Activated naive CD4-positive, alpha-beta T cell treated with anti-CD3 and anti-CD28 coated beads, Interleukin-2, amount 50 U/mL, for 72 hours (primary cell): ENCODE measurements at regions not wholly inside any gene's neighbourhood (a gene's known extent, or its start where the extent isn't known, plus 50 kb on each side); places are given as distances from the start of the nearest gene placed in this dataset.

ENCODE experiments used
- ATAC-seq, 2 donors: fragments of 150-1000 bp; cut with Tn5 transposase; 2 replicates each; pipeline ENCODE4 v1.10.0; 2021; ENCODE audit warnings: mild to moderate bottlenecking in 2 of 2, moderate library complexity in 2 of 2
- DNase-seq, 2 donors: peaks; one replicate each; pipeline ENCODE4 v3.0.0; 2021 to 2022; ENCODE audit warnings: low spot score in 2 of 2
- H3K27ac Mint-ChIP-seq, 2 donors: one replicate each; pipeline ENCODE4 v1.8.0; 2022; ENCODE audit warnings: mild to moderate bottlenecking in 2 of 2, mixed read lengths in 2 of 2
- H3K36me3 Mint-ChIP-seq, 2 donors: one replicate each; pipeline ENCODE4 v1.8.0; 2022; ENCODE audit warnings: mixed read lengths in 2 of 2
- H3K9me3 Mint-ChIP-seq, 2 donors: one replicate each; pipeline ENCODE4 v1.8.0; 2022; ENCODE audit warnings: mixed read lengths in 2 of 2

GRCh38 chr5:113809626-113810025 is 296.1 kb downstream of the YTHDC2 start:
- ATAC-seq (no peak), DNase-seq (no peak)
- no peaks in the 10 kb centered on the region for H3K36me3 Mint-ChIP-seq
- peaks cover 0 to 4% of the 10 kb centered on the region in 2 donors for H3K9me3 Mint-ChIP-seq
- no peak overlapping the region for H3K27ac Mint-ChIP-seq

- Mint-ChIP-seq H3K27ac (no peak overlapping the region), H3K9me3 (no peaks in the 10 kb centered on the region), H3K36me3 (no peaks in the 10 kb centered on the region)
- ATAC-seq (no peak), DNase-seq (no peak)
Measured at GRCh38 chr5:113813466-113813865, 300.0 kb downstream of the YTHDC2 start.

GRCh38 chr5:113817683-113818082 is 304.2 kb downstream of the YTHDC2 start:
- H3K27ac Mint-ChIP-seq, result no peak overlapping the region
- no peak for ATAC-seq
- H3K9me3 Mint-ChIP-seq, result no peaks in the 10 kb centered on the region
- H3K36me3 Mint-ChIP-seq, result no peaks in the 10 kb centered on the region
- DNase-seq, result no peak

- peaks cover 13% of the 10 kb centered on the region in 2 donors for H3K9me3 Mint-ChIP-seq
- H3K36me3 Mint-ChIP-seq, result no peaks in the 10 kb centered on the region
- no peak for ATAC-seq
- H3K27ac Mint-ChIP-seq, result no peak overlapping the region
- no peak for DNase-seq
Measured at GRCh38 chr5:113823696-113824095, 310.2 kb downstream of the YTHDC2 start.

GRCh38 chr5:113824307-113824706 is 310.8 kb downstream of the YTHDC2 start:
- Mint-ChIP-seq H3K27ac (no peak overlapping the region), H3K36me3 (no peaks in the 10 kb centered on the region), H3K9me3 (peaks cover 13 to 15% of the 10 kb centered on the region in 2 donors)
- ATAC-seq, result no peak
- DNase-seq, result no peak

GRCh38 chr5:113825176-113825575 is 311.7 kb downstream of the YTHDC2 start:
- no peak overlapping the region for H3K27ac Mint-ChIP-seq
- DNase-seq, result no peak

GRCh38 chr5:113846941-113847340 is 333.4 kb downstream of the YTHDC2 start:
- DNase-seq (no peak), ATAC-seq (no peak)
- Mint-ChIP-seq H3K9me3 (peaks cover 10 to 12% of the 10 kb centered on the region in 2 donors), H3K36me3 (no peaks in the 10 kb centered on the region), H3K27ac (no peak overlapping the region)

More at GRCh38 chr5:113825176-113825575, 311.7 kb downstream of the YTHDC2 start:
- ATAC-seq, result no peak
- Mint-ChIP-seq H3K36me3 (no peaks in the 10 kb centered on the region), H3K9me3 (peaks cover 13 to 15% of the 10 kb centered on the region in 2 donors)

GRCh38 chr5:113864437-113864836 is 350.9 kb downstream of the YTHDC2 start:
- ATAC-seq (no peak), DNase-seq (no peak)
- H3K9me3 Mint-ChIP-seq, result peaks cover 5 to 10% of the 10 kb centered on the region in 2 donors
- no peaks in the 10 kb centered on the region for H3K36me3 Mint-ChIP-seq
- H3K27ac Mint-ChIP-seq, result no peak overlapping the region

GRCh38 chr5:113866763-113867162 is 353.3 kb downstream of the YTHDC2 start:
- DNase-seq (no peak), ATAC-seq (no peak)
- H3K36me3 Mint-ChIP-seq, result no peaks in the 10 kb centered on the region
- H3K9me3 Mint-ChIP-seq, result peaks cover 5 to 20% of the 10 kb centered on the region in 2 donors
- H3K27ac Mint-ChIP-seq, result no peak overlapping the region

- no peak for ATAC-seq
- no peak for DNase-seq
- Mint-ChIP-seq H3K9me3 (peaks cover 5 to 20% of the 10 kb centered on the region in 2 donors), H3K27ac (no peak overlapping the region), H3K36me3 (no peaks in the 10 kb centered on the region)
Measured at GRCh38 chr5:113869611-113870010, 356.1 kb downstream of the YTHDC2 start.

GRCh38 chr5:113871972-113872371 is 358.5 kb downstream of the YTHDC2 start:
- no peaks in the 10 kb centered on the region for H3K36me3 Mint-ChIP-seq
- H3K27ac Mint-ChIP-seq, result no peak overlapping the region
- peaks cover 5 to 16% of the 10 kb centered on the region in 2 donors for H3K9me3 Mint-ChIP-seq
- ATAC-seq, result no peak
- DNase-seq, result no peak

- Mint-ChIP-seq H3K27ac (no peak overlapping the region), H3K9me3 (peaks cover 4 to 15% of the 10 kb centered on the region in 2 donors), H3K36me3 (no peaks in the 10 kb centered on the region)
- ATAC-seq (no peak), DNase-seq (no peak)
Measured at GRCh38 chr5:113875096-113875495, 361.6 kb downstream of the YTHDC2 start.

GRCh38 chr5:113891491-113891890 is 378.0 kb downstream of the YTHDC2 start:
- peaks cover 8 to 11% of the 10 kb centered on the region in 2 donors for H3K9me3 Mint-ChIP-seq
- no peak for ATAC-seq

GRCh38 chr5:113896789-113897188 is 383.3 kb downstream of the YTHDC2 start:
- no peak overlapping the region for H3K27ac Mint-ChIP-seq
- ATAC-seq (no peak), DNase-seq (no peak)
- no peaks in the 10 kb centered on the region for H3K36me3 Mint-ChIP-seq
- peaks cover 0 to 8% of the 10 kb centered on the region in 2 donors for H3K9me3 Mint-ChIP-seq

More at GRCh38 chr5:113891491-113891890, 378.0 kb downstream of the YTHDC2 start:
- H3K36me3 Mint-ChIP-seq, result no peaks in the 10 kb centered on the region
- H3K27ac Mint-ChIP-seq, result no peak overlapping the region
- no peak for DNase-seq

- no peak for DNase-seq
- peaks cover 0 to 8% of the 10 kb centered on the region in 2 donors for H3K9me3 Mint-ChIP-seq
- ATAC-seq, result no peak
- H3K27ac Mint-ChIP-seq, result no peak overlapping the region
- H3K36me3 Mint-ChIP-seq, result no peaks in the 10 kb centered on the region
Measured at GRCh38 chr5:113897748-113898147, 384.3 kb downstream of the YTHDC2 start.

GRCh38 chr5:113900141-113900540 is 386.6 kb downstream of the YTHDC2 start:
- ATAC-seq (no peak), DNase-seq (no peak)
- Mint-ChIP-seq H3K36me3 (no peaks in the 10 kb centered on the region), H3K27ac (no peak overlapping the region), H3K9me3 (peaks cover 0 to 4% of the 10 kb centered on the region in 2 donors)

- no peak for ATAC-seq
- Mint-ChIP-seq H3K36me3 (no peaks in the 10 kb centered on the region), H3K27ac (no peak overlapping the region), H3K9me3 (peaks cover 0 to 4% of the 10 kb centered on the region in 2 donors)
- no peak for DNase-seq
Measured at GRCh38 chr5:113900816-113901215, 387.3 kb downstream of the YTHDC2 start.

- Mint-ChIP-seq H3K27ac (no peak overlapping the region), H3K36me3 (no peaks in the 10 kb centered on the region), H3K9me3 (peaks cover 0 to 4% of the 10 kb centered on the region in 2 donors)
- DNase-seq (no peak), ATAC-seq (no peak)
Measured at GRCh38 chr5:113901718-113902117, 388.2 kb downstream of the YTHDC2 start.
